ENCODE measurements at regions not wholly inside any gene's neighbourhood (a gene's known extent, or its start where the extent isn't known, plus 50 kb on each side); places are given as distances from the start of the nearest gene placed in this dataset.

DNA sequence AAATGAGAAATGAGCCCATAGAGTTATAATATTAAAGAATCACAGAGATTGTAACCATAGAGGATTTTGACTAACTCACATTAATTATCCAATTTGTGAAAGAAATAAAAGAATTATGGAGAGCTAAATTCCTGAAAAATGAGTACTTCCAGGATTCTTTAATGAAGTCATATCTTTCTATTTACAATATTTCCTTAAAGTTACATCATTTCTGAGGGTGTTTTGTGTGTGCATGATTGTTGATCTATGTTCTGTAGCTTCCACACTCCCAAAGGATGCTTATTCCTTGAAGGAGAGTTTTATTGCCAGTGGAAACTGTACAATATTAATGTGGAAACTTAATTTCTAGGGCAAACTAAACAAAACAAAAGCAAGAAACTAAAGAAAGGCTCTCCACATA lies 299.6 kb downstream of the MDFIC start:
- TF ChIP-seq, protein P1, sequence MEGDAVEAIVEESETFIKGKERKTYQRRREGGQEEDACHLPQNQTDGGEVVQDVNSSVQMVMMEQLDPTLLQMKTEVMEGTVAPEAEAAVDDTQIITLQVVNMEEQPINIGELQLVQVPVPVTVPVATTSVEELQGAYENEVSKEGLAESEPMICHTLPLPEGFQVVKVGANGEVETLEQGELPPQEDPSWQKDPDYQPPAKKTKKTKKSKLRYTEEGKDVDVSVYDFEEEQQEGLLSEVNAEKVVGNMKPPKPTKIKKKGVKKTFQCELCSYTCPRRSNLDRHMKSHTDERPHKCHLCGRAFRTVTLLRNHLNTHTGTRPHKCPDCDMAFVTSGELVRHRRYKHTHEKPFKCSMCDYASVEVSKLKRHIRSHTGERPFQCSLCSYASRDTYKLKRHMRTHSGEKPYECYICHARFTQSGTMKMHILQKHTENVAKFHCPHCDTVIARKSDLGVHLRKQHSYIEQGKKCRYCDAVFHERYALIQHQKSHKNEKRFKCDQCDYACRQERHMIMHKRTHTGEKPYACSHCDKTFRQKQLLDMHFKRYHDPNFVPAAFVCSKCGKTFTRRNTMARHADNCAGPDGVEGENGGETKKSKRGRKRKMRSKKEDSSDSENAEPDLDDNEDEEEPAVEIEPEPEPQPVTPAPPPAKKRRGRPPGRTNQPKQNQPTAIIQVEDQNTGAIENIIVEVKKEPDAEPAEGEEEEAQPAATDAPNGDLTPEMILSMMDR (IDR thresholded peaks at IDR 0.05; ENCODE audit: extremely low read depth in 1 of 2, insufficient read depth in 1 of 2, low read depth in 1 of 2, low read length in 2 of 2): no peak
- no peak for TF ChIP-seq POLR2A (IDR thresholded peaks at IDR 0.05; ENCODE audit: low read depth, low read length)
- no peak for TF ChIP-seq EZH2 (IDR thresholded peaks at IDR 0.05; ENCODE audit: borderline replicate concordance, low read depth, low read length, severe bottlenecking)
- no peak for TF ChIP-seq POLR2AphosphoS5 (IDR thresholded peaks at IDR 0.05; ENCODE audit: insufficient read depth, low read depth, low read length)
- TF ChIP-seq, protein P2, sequence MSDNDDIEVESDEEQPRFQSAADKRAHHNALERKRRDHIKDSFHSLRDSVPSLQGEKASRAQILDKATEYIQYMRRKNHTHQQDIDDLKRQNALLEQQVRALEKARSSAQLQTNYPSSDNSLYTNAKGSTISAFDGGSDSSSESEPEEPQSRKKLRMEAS (IDR thresholded peaks at IDR 0.05; ENCODE audit: insufficient read depth, insufficient read length): no peak
- TF ChIP-seq MYC (IDR thresholded peaks at IDR 0.05; ENCODE audit: low read depth, low read length): no peak
- no peak for TF ChIP-seq FOS (IDR thresholded peaks at IDR 0.05; ENCODE audit: borderline replicate concordance, insufficient read depth, low read length)

All from endothelial cell of umbilical vein (primary cell).